GM12891 (cell line): ENCODE measurements at regions not wholly inside any gene's neighbourhood (a gene's known extent, or its start where the extent isn't known, plus 50 kb on each side); places are given as distances from the start of the nearest gene placed in this dataset.

Source experiments
- PAX5 ChIP-seq: IDR thresholded peaks from 2 replicates; pipeline ENCODE4 v1.6.1; 2011; ENCODE audit warnings: low read length, moderate library complexity, mild to moderate bottlenecking; ENCODE audit not compliant: insufficient read depth, severe bottlenecking
- POLR2A ChIP-seq: IDR thresholded peaks from 2 replicates; pipeline ENCODE4 v1.6.1; 2011; ENCODE audit warnings: low read depth, low read length, control low read depth
- POLR2AphosphoS5 ChIP-seq: IDR thresholded peaks from 2 replicates; pipeline ENCODE4 v1.6.1; 2011; ENCODE audit warnings: low read depth, low read length, control low read depth
- POU2F2 ChIP-seq: IDR thresholded peaks from 2 replicates; pipeline ENCODE4 v1.6.1; 2011; ENCODE audit warnings: low read depth, mild to moderate bottlenecking, control low read depth, low read length, moderate library complexity
- TAF1 ChIP-seq: IDR thresholded peaks from 2 replicates; pipeline ENCODE4 v1.6.1; 2011; ENCODE audit warnings: low read depth, low read length, control low read depth

- TF ChIP-seq PAX5 (no peak), POLR2A (no peak), POLR2AphosphoS5 (no peak), TAF1 (no peak), POU2F2 (no peak)
Measured at GRCh38 chr1:212155219-212155618, 119.7 kb downstream of the DTL start.
